Pancreas (tissue), 10 donors: ENCODE measurements at regions not wholly inside any gene's neighbourhood (a gene's known extent, or its start where the extent isn't known, plus 50 kb on each side); places are given as distances from the start of the nearest gene placed in this dataset.

ENCODE experiments used
- ATAC-seq, 4 donors: fragments of 200-7000 bp; cut with Tn5 transposase; one replicate each; pipeline versions ENCODE4 v1.8.0 to v1.9.1; 2020; ENCODE audit warnings: mild to moderate bottlenecking in 4 of 4, moderate library complexity in 4 of 4
- DNase-seq, 6 donors: peaks; one replicate each; pipeline ENCODE4 v3.0.0-alpha.2; 2020
- FAIRE-seq: peaks from 2 replicates; lab custom pipeline; 2012; peaks lifted over from hg19 to GRCh38; lab: Jason Lieb, UNC
- H3K27ac ChIP-seq, 4 donors: fragments of 200-600 bp; sonication (generic); 1 replicate in 3 of 4; 2 replicates in 1 of 4; pipeline versions ENCODE4 v1.5.0 to v1.8.0; 2020
- H3K27me3 ChIP-seq, 4 donors: fragments of 200-600 bp; one replicate each; pipeline ENCODE4 v1.8.0; 2021
- H3K36me3 ChIP-seq, 3 donors: fragments of 200-600 bp; sonication (generic) in 1 of 3; one replicate each; pipeline versions ENCODE4 v1.5.0 to v1.8.0; 2020 to 2021
- H3K4me1 ChIP-seq, 3 donors: fragments of 200-600 bp; one replicate each; pipeline ENCODE4 v1.8.0; 2021
- H3K4me3 ChIP-seq, 4 donors: fragments of 200-600 bp; sonication (generic) in 2 of 4; one replicate each; pipeline versions ENCODE4 v1.5.0 to v1.8.0; 2020 to 2021
- H3K9me3 ChIP-seq, 4 donors: fragments of 200-600 bp; one replicate each; pipeline ENCODE4 v1.8.0; 2021
- WGBS, 2 donors: extraction: QIAGEN DNeasy Blood & Tissue Kit; methylation state at CpG; one replicate each; pipeline ENCODE4 v1.1.7; 2013; 5-methylcytosine and 5-hydroxymethylcytosine counted together
- intact Hi-C, 3 donors: fragments of 100-400 bp; cut with DNase I; formaldehyde crosslinking; loops; one replicate each; pipeline versions ENCODE4 v1.11.1 to v1.14.2; 2022
- TF ChIP-seq, protein P1 (sequence below), 4 donors: fragments of 200-600 bp; sonication (generic) in 3 of 4; IDR thresholded peaks; one replicate each; pipeline versions ENCODE4 v1.5.0 to v1.8.0; 2021; ENCODE audit warnings: antibody characterized with exemption in 4 of 4
- donor health status: healthy with polysubstance abuse.
- donor health status: DM: no; HTN: no; CAD: no; lungs with moderate emphysema.
- donor health status: DM: no; HTN: no; CAD: no.
- donor health status: control.
- donor health status: control.
- donor health status: Bipolar disorder and iron deficiency.
- donor health status: DM: yes; HTN: yes; CAD: no.
- donor health status: DM: no; HTN: no; CAD: no.
- donor health status: DM: no; HTN: no; CAD: no.
- donor health status: DM: yes; HTN: yes; CAD: no.

DNA sequence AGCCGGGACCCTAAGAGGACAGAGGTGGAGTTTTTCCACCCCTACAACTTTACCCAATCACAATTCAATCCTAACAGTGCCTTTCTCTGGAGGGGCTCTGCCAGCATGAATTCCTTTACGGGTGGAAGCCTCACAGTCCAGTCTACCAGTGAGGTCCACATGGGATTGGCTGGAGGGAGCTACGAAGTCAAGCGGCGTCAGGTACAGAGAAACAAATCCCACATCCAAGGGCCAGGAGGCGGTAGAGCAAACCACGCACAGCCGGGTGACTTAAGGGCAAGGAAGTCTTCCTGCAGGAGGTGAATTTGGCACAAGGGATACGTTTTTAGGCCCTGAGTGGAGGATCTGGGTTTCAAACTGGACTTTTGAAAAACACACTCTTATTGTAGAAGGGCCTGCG, 199.6 kb downstream of the UQCRFS1 start:
- H3K4me1 ChIP-seq, result no peaks in the 10 kb centered on the region
- H3K36me3 ChIP-seq, result no peaks in the 10 kb centered on the region
- ATAC-seq, result no peak
- no peak overlapping the region for H3K27ac ChIP-seq
- 71 to 79% methylated on average over 10 of the region's 10 CpGs for WGBS, 2 donors
- H3K27me3 ChIP-seq, result no peaks in the 10 kb centered on the region
- FAIRE-seq, result no peak
- H3K9me3 ChIP-seq, result no peaks in the 10 kb centered on the region
- TF ChIP-seq, protein P1, sequence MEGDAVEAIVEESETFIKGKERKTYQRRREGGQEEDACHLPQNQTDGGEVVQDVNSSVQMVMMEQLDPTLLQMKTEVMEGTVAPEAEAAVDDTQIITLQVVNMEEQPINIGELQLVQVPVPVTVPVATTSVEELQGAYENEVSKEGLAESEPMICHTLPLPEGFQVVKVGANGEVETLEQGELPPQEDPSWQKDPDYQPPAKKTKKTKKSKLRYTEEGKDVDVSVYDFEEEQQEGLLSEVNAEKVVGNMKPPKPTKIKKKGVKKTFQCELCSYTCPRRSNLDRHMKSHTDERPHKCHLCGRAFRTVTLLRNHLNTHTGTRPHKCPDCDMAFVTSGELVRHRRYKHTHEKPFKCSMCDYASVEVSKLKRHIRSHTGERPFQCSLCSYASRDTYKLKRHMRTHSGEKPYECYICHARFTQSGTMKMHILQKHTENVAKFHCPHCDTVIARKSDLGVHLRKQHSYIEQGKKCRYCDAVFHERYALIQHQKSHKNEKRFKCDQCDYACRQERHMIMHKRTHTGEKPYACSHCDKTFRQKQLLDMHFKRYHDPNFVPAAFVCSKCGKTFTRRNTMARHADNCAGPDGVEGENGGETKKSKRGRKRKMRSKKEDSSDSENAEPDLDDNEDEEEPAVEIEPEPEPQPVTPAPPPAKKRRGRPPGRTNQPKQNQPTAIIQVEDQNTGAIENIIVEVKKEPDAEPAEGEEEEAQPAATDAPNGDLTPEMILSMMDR (IDR thresholded peaks at IDR 0.05), result no peak
- no peak overlapping the region for H3K4me3 ChIP-seq
- no peak for DNase-seq
- intact Hi-C loops, result no loop called here

DNA sequence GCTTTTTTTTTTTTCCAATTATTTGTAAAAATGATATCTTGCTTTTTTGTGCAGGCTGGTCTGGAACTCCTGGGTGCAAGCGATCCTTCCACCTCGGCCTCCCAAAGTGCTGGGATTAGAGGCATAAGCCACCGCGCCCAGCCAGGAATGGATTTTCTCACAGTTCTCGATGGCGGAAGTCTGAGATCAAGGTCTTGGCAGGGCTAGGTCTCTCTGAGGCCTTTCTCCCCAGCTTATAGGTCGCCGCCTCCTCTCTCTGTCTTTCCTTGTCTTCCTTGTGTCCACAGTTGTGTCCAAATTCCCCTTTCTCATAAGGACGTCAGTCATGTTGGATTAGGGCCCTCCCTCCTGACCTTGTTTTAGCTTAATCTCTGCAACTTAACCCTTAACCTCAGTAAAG, 200.5 kb downstream of the UQCRFS1 start:
- H3K4me1 ChIP-seq, result no peaks in the 10 kb centered on the region

DNA sequence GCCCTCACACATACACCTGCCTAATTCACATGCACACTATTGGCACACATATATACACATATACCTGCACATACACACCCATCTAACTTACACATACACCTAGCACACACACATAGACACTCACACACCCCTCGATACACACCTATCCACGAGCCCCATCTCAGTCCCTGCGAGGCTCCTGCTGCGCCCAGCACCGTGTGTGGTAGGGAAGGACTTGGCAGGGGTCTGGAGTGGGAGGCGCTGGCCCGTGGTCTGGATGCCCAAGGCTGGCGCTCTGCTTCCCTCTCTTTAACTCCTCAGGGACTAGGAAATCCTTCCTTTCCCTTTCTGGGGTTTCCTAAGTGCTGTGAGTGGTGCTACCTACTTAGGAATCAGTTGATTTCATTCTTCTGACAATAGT, 202.7 kb downstream of the UQCRFS1 start:
- DNase-seq (no peak), FAIRE-seq (no peak), ATAC-seq (no peak)
- Histone ChIP-seq H3K27ac (no peak overlapping the region), H3K36me3 (no peaks in the 10 kb centered on the region), H3K4me3 (no peak overlapping the region), H3K9me3 (no peaks in the 10 kb centered on the region), H3K27me3 (no peaks in the 10 kb centered on the region), H3K4me1 (no peaks in the 10 kb centered on the region)
- intact Hi-C loops, result no loop called here
- TF ChIP-seq, protein P1 (IDR thresholded peaks at IDR 0.05), result no peak
- WGBS, 2 donors, result 55 to 66% methylated on average over 8 of the region's 8 CpGs

More for the DNA sequence above, 200.5 kb downstream of the UQCRFS1 start:
- TF ChIP-seq, protein P1 (IDR thresholded peaks at IDR 0.05), result no peak
- Histone ChIP-seq H3K36me3 (no peaks in the 10 kb centered on the region), H3K27me3 (no peaks in the 10 kb centered on the region), H3K27ac (no peak overlapping the region), H3K9me3 (no peaks in the 10 kb centered on the region), H3K4me3 (no peak overlapping the region)
- no peak for FAIRE-seq
- intact Hi-C loops, result no loop called here
- no peak for ATAC-seq
- 61 to 62% methylated on average over 9 of the region's 9 CpGs for WGBS, 2 donors
- no peak for DNase-seq

DNA sequence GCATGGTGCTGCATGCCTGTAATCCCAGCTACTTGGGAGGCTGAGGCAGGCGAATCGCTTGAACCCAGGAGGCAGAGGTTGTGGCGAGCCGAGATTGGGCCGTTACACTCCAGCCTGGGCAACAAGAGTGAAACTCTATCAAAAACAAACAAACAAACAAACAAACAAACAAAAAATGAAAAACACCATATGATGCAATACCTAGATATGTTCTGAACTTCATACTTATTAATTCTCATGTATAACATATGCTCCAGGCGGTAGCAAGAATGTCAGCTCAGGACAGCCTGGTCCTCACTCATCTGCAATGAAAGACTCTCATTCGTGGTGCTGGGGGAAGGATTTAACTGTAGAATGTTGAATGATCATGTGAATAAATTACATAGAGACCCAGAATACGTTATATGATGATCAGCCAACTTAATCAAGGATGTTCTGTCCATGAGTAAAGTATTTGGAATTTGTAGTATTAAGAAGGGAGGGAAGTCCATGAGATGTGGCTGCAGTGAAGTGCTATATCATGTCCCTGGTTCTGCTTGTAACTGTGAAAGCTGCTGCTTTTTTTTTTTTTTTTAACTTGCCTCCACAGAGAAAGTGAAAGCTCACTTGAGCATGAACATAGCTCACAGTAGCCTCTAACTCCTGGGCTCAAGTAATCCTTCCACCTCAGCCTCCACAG, 206.8 kb downstream of the UQCRFS1 start:
- Histone ChIP-seq H3K4me3 (no peak overlapping the region), H3K4me1 (no peaks in the 10 kb centered on the region), H3K27ac (no peak overlapping the region), H3K27me3 (no peaks in the 10 kb centered on the region), H3K36me3 (no peaks in the 10 kb centered on the region), H3K9me3 (no peaks in the 10 kb centered on the region)
- TF ChIP-seq, protein P1 (IDR thresholded peaks at IDR 0.05), result no peak
- FAIRE-seq (no peak), DNase-seq (no peak), ATAC-seq (no peak)
- 82 to 87% methylated on average over 8 of the region's 8 CpGs for WGBS, 2 donors
- intact Hi-C loops, result no loop called here

DNA sequence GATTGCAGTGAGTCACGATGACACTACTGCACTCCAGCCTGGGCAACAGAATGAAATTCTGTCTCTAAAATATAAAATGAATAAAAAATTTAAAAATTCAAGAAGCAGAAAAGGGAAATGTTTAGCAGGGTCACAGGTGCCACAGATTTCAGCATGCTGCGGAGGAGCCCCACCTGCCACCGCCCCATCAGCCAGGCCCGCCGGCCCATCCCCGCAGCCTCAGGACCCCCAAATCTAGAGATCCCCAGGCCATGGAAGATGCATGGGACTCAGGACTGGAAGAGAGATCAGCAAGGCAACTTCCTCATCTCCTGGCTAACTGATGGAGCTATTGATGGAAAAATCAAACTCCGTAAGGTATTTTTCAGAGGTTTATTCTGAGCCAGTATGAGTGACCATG, 208.2 kb downstream of the UQCRFS1 start:
- 90 to 95% methylated on average over 7 of the region's 7 CpGs for WGBS, 2 donors
- ATAC-seq (no peak), FAIRE-seq (no peak), DNase-seq (no peak)
- Histone ChIP-seq H3K27me3 (no peaks in the 10 kb centered on the region), H3K27ac (no peak overlapping the region), H3K36me3 (no peaks in the 10 kb centered on the region), H3K4me1 (no peaks in the 10 kb centered on the region), H3K9me3 (no peaks in the 10 kb centered on the region), H3K4me3 (no peak overlapping the region)
- intact Hi-C loops, result no loop called here
- TF ChIP-seq, protein P1 (IDR thresholded peaks at IDR 0.05), result no peak
